HG03469 (cell line): ENCODE measurements at regions not wholly inside any gene's neighbourhood (a gene's known extent, or its start where the extent isn't known, plus 50 kb on each side); places are given as distances from the start of the nearest gene placed in this dataset.

Source experiments
- ATAC-seq: cut with Tn5 transposase; IDR thresholded peaks from one replicate; pipeline ENCODE4 v1.9.1; 2021; ENCODE audit warnings: mild to moderate bottlenecking, moderate library complexity, moderate number of reproducible peaks; ENCODE audit not compliant: unreplicated experiment

GRCh38 chr1:165075725-165076370 lies 280.7 kb downstream of the LMX1A start:
- ATAC-seq = no peak

DNA sequence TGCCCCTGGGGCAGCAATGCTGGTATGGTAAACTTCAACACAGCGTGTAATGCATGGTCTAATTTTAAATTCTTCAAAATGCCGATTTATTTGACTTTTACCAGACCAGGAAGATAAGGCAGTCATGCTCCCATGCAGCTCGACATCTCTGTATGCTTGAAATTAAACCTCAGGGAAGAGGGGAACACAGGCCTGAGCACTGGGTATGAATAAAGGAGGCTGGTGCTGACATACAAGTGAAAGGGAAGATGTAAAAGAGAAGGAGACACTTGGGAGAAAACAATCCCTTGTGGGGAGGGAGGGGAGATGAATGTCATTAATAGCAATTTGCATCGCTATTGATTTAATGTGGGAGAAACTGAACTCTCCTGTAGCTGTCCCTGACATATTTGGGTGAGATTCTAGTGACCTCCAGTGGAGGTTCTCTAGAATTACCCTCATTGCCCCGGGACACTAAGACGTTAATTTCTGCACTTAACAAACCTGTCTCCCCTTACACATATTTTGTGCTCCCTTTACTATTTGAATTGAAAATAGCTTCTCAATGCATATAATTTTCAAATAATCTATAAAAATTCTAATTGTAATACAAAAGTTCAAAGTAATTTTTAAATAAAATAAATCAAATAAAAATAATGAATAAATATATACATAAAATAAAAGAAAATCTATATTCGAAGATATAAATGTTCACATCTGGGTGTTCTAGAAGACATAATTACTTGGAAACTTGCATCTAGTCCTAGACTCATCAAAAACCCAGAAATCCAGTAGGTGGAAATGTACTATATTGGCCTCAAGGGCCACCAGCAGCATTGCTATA lies 283.1 kb downstream of the LMX1A start:
- ATAC-seq = peak; percentile 69

DNA sequence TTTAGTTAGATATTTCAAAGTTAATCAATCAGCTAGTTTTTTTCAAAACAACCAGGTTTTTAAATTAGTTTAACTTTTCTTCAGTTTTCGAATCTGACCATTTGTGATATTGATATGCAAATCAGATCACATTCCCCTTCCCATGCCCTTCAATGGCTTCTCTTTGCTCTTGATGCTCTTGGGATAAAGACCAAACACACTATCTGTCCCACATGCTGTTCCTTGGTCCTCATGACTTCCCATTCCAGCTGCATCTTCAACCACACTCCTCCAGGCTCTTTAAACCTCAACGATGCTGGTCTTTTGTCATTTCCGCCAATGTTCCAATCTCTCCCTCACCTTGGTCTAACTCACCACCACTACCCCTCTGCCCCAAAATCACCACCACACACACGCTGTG lies 285.8 kb downstream of the LMX1A start:
- no peak for ATAC-seq

GRCh38 chr1:165069829-165070228 lies 286.7 kb downstream of the LMX1A start:
- no peak for ATAC-seq

DNA sequence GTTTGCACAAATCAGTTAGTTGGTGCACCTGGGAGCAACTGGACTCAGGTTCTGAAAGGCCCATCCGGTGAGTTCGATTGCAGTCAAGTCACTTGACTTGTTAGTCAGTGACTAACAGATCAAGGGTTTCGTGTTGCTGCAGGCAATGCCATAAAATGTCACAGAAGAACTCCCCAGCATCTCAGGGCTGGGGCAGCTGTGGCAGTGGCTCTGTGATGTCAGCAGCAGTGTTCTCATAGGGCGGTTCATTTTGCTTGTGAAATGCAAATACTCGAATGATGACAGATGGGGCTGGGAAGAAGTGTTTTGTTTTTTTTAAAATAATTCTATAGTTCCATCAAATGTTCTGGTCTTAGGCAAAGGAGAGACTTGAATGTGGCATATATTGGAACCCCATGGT lies 287.8 kb downstream of the LMX1A start:
- no peak for ATAC-seq

GRCh38 chr1:165067829-165068228 lies 288.7 kb downstream of the LMX1A start:
- no peak for ATAC-seq

DNA sequence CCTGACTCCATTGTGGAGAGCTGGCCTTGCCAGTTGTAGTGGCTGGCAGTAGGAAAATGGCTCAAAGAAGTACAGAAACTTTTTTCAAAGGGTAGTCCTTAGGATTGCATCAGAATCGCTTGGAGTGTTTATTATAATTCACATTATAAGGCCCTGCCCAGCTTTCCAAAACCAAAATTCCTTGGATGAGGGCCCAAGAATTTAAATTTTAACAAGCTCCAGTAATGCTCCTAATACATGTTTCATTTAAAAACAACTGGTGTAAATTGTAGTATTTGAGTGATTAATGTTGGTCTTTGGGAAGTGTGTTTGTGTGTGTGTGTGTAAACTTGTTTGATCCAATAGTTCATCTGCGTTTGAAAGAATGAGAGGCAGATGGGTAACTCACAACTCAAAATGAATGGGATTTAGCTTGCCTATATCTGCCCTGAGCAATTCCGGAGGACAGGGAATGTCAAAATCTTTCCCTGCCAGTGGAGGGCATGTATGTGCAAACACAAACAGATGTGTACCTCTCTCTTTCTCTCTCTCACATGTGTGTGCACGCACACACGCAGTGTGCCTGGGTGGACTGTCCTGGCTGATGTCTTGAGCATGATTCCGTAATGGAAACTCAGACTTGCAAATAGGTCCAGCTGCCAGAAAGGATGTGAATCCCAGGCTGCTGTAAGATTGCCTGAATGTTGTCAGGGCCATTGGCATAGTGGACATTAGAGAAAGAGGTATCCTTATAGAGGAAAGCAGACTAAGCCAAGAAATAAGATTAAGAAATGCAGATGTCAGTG lies 293.1 kb downstream of the LMX1A start:
- no peak for ATAC-seq

DNA sequence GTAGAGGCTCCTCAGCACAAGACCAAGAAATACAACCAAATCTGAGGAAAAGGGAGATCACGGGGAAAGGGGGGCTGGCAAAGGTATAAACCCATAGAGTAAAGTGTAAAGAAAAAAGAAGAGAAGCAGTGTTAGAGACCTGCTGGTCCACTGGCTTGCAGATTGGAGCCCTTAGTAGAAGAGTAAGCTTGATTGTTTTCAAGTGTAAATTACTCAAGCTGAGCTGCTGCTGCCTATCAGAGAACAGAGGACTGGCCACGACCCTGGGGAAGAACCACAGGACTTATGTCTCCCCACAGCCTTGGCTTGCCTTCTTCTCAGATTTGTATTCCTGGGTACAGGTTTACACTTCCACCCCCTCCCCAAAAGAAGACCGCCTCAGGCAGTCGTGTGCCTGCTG lies 294.2 kb downstream of the LMX1A start:
- ATAC-seq = no peak

DNA sequence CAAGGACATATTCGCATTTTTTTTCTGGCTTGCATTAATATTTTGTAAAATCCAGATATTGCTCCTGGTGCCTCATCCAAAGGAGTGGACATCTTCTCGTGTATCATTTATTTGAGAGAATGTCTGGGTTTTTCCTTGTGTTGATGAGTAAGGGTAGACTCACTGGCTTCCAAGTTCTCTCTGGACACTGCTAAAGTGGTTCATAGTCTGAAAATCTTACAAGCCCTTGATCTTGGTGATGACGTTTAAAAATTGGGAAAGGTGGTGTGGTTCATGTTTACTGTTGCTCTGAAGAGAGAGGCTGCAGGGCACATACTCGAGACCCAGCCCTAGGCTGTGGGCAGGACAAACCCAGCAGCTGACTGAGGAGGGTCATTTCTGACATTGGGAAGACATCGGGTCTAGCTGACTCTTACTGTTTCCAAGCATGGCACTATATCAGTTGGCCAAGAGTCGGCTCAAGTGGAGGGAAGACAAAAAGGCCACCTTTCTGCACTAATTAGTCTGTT lies 296.2 kb downstream of the LMX1A start:
- ATAC-seq = no peak

DNA sequence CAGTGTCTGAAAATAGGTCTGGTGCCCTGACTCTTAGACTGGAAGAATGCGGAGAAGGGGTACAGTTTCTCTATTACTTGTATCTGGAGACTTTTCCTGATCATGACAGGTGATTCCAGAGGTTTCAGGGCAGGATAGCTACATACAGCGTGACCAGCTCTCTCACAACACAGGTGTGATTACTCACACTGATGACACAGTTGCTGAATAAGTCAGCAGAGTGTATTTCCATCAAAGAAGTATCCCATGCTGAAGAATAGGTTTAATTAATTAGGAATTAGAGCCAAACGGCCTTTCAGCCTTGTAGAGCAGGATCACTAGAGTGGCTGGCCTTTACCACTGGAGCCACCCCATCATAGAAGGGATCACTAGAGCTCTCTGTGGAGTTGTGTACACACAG lies 298.6 kb downstream of the LMX1A start:
- ATAC-seq = no peak

DNA sequence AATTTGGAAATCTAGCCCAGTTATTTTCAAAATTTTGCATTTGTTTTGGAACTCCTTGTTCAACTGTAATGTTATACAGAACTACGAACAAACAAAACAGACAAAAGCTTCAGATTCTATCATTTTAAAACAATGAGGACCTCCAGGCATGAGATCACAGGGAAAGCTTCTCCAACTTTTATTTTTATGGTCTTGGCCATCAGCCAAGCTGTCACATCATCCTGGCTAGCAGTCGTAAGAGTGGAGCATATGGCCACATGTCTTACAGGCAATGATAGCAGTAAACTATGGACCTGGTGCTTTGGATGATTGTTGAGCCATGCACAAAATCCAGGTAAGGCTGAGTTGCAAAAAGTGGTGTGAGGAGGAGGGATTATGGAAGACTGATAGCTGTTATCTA lies 299.6 kb downstream of the LMX1A start:
- no peak for ATAC-seq

GRCh38 chr1:165055581-165055980 lies 300.9 kb downstream of the LMX1A start:
- no peak for ATAC-seq

GRCh38 chr1:165054627-165055026 lies 301.9 kb downstream of the LMX1A start:
- no peak for ATAC-seq

DNA sequence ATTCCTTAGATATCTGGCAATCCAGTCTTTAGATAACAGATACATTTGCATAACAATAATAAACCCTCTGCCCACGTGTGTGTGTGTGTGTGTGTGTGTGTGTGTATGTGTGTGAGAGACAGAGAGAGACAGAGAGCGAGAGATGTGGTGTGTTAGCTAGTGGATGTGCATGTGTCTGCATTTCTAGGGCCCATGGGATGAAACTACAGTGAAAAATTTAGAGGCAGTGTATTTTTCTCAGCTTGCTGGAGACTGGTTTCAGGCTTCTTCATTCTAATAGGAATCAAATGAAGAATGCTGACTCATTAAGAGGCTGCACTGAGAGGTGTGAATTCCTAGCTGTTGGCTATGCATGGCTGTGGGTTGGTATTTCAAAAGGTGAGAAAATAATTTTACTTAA lies 303.2 kb downstream of the LMX1A start:
- ATAC-seq = no peak

- no peak for ATAC-seq
Observed at GRCh38 chr1:165052936-165053335, 303.6 kb downstream of the LMX1A start.

- ATAC-seq = no peak
Observed at GRCh38 chr1:165052431-165052830, 304.1 kb downstream of the LMX1A start.

- no peak for ATAC-seq
Observed at GRCh38 chr1:165050246-165050645, 306.3 kb downstream of the LMX1A start.

DNA sequence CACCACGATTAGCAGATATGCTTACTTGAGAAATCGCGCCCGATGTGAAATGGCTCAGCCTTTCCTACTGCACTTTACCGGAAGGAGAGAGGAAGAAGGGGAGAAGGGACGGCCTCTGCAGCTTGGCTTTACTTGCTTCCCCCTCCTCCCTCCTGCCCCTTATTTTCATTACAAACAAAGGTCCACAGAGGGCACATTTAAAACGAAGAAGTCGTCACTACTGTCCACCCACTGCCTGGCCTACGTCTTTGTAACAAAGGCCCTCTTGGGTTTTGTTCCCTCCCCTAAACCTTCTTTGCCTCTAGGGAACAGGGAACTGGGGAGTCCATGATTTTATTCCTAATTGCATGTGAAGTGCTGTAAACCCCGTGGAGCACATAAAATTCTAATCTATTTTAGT lies 308.5 kb downstream of the LMX1A start:
- no peak for ATAC-seq

DNA sequence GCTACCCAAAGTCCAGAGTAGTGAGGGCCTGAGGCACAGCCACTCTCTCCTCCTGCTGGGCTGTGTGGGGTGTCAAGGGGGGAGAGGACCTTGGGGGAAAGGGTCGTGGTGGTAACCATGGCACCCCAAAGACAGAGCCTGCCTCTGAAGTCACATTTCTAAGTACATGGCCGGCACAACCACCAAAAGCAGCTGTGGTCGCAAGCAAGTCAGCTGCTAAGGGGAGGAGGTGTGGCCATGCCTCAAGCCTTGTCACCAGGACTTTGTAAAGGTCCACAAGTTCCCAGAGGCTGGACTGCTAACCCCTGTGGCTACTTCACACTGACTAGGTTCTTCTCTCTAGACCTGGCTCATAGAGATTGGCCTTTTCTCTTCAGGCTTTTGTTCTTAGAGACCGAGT lies 310.6 kb downstream of the LMX1A start:
- no peak for ATAC-seq

GRCh38 chr1:165040641-165041040 lies 315.9 kb downstream of the LMX1A start:
- ATAC-seq = no peak

GRCh38 chr1:165039996-165040395 lies 316.5 kb downstream of the LMX1A start:
- ATAC-seq = no peak

DNA sequence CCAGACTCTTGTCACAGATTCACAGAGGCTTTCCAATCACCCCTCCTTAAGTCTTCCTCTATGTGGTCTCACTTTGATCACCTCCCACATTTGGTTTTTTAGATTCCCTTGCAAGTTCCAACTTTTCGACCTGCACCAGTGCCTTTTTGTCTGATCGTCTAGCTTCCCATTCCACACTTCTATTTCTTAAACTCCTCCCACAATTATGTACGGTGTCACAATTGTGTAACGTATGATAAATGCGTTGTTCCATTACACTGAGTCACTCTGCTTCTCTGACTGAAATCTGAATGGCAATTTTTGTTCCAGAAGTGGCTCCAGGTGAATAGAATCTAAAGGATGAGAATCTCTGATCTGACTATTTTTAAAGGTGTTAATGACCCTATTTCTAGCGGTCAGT lies 320.1 kb downstream of the LMX1A start:
- no peak for ATAC-seq
